SK-N-SH (cell line): ENCODE measurements at regions not wholly inside any gene's neighbourhood (a gene's known extent, or its start where the extent isn't known, plus 50 kb on each side); places are given as distances from the start of the nearest gene placed in this dataset.

Experiments used
- EP300 ChIP-seq, 2 experiments: IDR thresholded peaks; 2 replicates each; pipeline versions ENCODE4 v1.4.0 to v1.6.1; 2012; ENCODE audit warnings: borderline replicate concordance in 1 of 2, low read depth in 1 of 2, low read length in 1 of 2
- FOSL2 ChIP-seq: IDR thresholded peaks from 2 replicates; pipeline ENCODE4 v1.4.0; 2012; ENCODE audit warnings: low read depth, mild to moderate bottlenecking, moderate library complexity, borderline replicate concordance
- GABPA ChIP-seq: IDR thresholded peaks from 2 replicates; pipeline ENCODE4 v1.4.0; 2012; ENCODE audit warnings: low read depth, mild to moderate bottlenecking
- IRF3 ChIP-seq: fragments of 150-350 bp; IDR thresholded peaks from 2 replicates; pipeline ENCODE4 v1.6.1; 2016; ENCODE audit warnings: mild to moderate bottlenecking, low read depth, low read length
- JUND ChIP-seq: IDR thresholded peaks from 2 replicates; pipeline ENCODE4 v1.4.0; 2012
- NFIC ChIP-seq: IDR thresholded peaks from 2 replicates; pipeline ENCODE4 v1.4.0; 2012; ENCODE audit warnings: borderline replicate concordance
- POLR2AphosphoS5 ChIP-seq: IDR thresholded peaks from 2 replicates; pipeline ENCODE4 v1.6.1; 2012; ENCODE audit warnings: low read depth, low read length
- RFX5 ChIP-seq: IDR thresholded peaks from 2 replicates; pipeline ENCODE4 v1.6.1; 2012; ENCODE audit warnings: mild to moderate bottlenecking, improper control_type of control experiment, low read length
- RXRA ChIP-seq: IDR thresholded peaks from 2 replicates; pipeline ENCODE4 v1.4.0; 2012; ENCODE audit warnings: low read depth, mild to moderate bottlenecking, borderline replicate concordance
- SIN3A ChIP-seq: IDR thresholded peaks from 2 replicates; pipeline ENCODE4 v1.6.1; 2012; ENCODE audit warnings: low read depth, mild to moderate bottlenecking, low read length, moderate library complexity, borderline replicate concordance
- TAF1 ChIP-seq: IDR thresholded peaks from 2 replicates; pipeline ENCODE4 v1.6.1; 2012; ENCODE audit warnings: low read depth, mild to moderate bottlenecking, low read length, moderate library complexity, borderline replicate concordance
- TEAD4 ChIP-seq: IDR thresholded peaks from 2 replicates; pipeline ENCODE4 v1.4.0; 2012; ENCODE audit warnings: mild to moderate bottlenecking, borderline replicate concordance; ENCODE audit not compliant: insufficient read depth
- TF ChIP-seq, protein P1 (sequence below): fragments of 200-600 bp; sonication (generic); IDR thresholded peaks from 2 replicates; pipeline ENCODE4 v1.6.1; 2017; ENCODE audit warnings: antibody characterized with exemption, mild to moderate bottlenecking, moderate library complexity

GRCh38 chr12:105921055-105921454 lies 217.7 kb downstream of the NUAK1 start:
- TF ChIP-seq, protein P1, sequence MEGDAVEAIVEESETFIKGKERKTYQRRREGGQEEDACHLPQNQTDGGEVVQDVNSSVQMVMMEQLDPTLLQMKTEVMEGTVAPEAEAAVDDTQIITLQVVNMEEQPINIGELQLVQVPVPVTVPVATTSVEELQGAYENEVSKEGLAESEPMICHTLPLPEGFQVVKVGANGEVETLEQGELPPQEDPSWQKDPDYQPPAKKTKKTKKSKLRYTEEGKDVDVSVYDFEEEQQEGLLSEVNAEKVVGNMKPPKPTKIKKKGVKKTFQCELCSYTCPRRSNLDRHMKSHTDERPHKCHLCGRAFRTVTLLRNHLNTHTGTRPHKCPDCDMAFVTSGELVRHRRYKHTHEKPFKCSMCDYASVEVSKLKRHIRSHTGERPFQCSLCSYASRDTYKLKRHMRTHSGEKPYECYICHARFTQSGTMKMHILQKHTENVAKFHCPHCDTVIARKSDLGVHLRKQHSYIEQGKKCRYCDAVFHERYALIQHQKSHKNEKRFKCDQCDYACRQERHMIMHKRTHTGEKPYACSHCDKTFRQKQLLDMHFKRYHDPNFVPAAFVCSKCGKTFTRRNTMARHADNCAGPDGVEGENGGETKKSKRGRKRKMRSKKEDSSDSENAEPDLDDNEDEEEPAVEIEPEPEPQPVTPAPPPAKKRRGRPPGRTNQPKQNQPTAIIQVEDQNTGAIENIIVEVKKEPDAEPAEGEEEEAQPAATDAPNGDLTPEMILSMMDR = no peak
- TF ChIP-seq SIN3A = no peak
- no peak for TF ChIP-seq JUND
- TF ChIP-seq IRF3 = no peak
- no peak for TF ChIP-seq NFIC
- no peak for TF ChIP-seq POLR2AphosphoS5
- no peak for TF ChIP-seq EP300 (IDR thresholded peaks at IDR 0.05; ENCODE audit: borderline replicate concordance in 1 of 2, low read depth in 1 of 2, low read length in 1 of 2)
- no peak for TF ChIP-seq TEAD4
- no peak for TF ChIP-seq RXRA
- no peak for TF ChIP-seq GABPA
- no peak for TF ChIP-seq RFX5
- TF ChIP-seq FOSL2 = no peak
- TF ChIP-seq TAF1 = no peak
